CD4-positive, alpha-beta memory T cell (primary cell): ENCODE measurements at regions not wholly inside any gene's neighbourhood (a gene's known extent, or its start where the extent isn't known, plus 50 kb on each side); places are given as distances from the start of the nearest gene placed in this dataset.

ENCODE experiments used
- CTCF ChIA-PET: fragments of 350-600 bp; sonication (Branson Sonifier 250); formaldehyde crosslinking; loops from one replicate; lab custom pipeline; 2021; ENCODE audit warnings: inconsistent platforms; ENCODE audit not compliant: partially characterized antibody; lab: Charles Lee
- POLR2A ChIA-PET: fragments of 350-600 bp; sonication (Branson Sonifier 250); formaldehyde crosslinking; loops from one replicate; lab custom pipeline; 2021; ENCODE audit not compliant: partially characterized antibody; lab: Charles Lee
- DNase-seq, 5 donors: peaks; one replicate each; pipeline versions ENCODE4 v3.0.0 to v3.0.0-alpha.2; 2020 to 2022; ENCODE audit warnings: mixed read lengths in 1 of 5
- H3K27ac ChIP-seq: one replicate; pipeline ENCODE4 v1.7.0; 2013; ENCODE audit warnings: low read depth, low read length
- H3K27me3 ChIP-seq: 2 replicates; pipeline ENCODE4 v1.7.0; 2013; ENCODE audit warnings: mild to moderate bottlenecking, low read length, moderate library complexity; ENCODE audit not compliant: insufficient read depth
- H3K36me3 ChIP-seq: 2 replicates; pipeline ENCODE4 v1.7.0; 2013; ENCODE audit warnings: mild to moderate bottlenecking, low read length, moderate library complexity; ENCODE audit not compliant: insufficient read depth
- H3K4me1 ChIP-seq: 2 replicates; pipeline ENCODE4 v1.7.0; 2013; ENCODE audit warnings: mild to moderate bottlenecking, low read length, moderate library complexity; ENCODE audit not compliant: insufficient read depth
- H3K4me3 ChIP-seq, 2 donors: one replicate each; pipeline ENCODE4 v1.7.0; 2013; ENCODE audit warnings: low read length in 2 of 2, mild to moderate bottlenecking in 1 of 2
- H3K9me3 ChIP-seq, 2 donors: one replicate each; pipeline ENCODE4 v1.7.0; 2013; ENCODE audit warnings: low read length in 2 of 2, control low read depth in 1 of 2; ENCODE audit not compliant: control insufficient read depth in 1 of 2
- H3K27ac Mint-ChIP-seq, 7 donors: one replicate each; pipeline ENCODE4 v1.8.0; 2020 to 2021; ENCODE audit warnings: mixed read lengths in 7 of 7, mild to moderate bottlenecking in 6 of 7, inconsistent platforms in 3 of 7, moderate library complexity in 3 of 7
- H3K27me3 Mint-ChIP-seq, 2 donors: one replicate each; pipeline ENCODE4 v1.8.0; 2020 to 2021; ENCODE audit warnings: mixed read lengths in 2 of 2
- H3K36me3 Mint-ChIP-seq, 2 donors: one replicate each; pipeline ENCODE4 v1.8.0; 2020 to 2021; ENCODE audit warnings: mixed read lengths in 2 of 2, inconsistent platforms in 1 of 2, mild to moderate bottlenecking in 1 of 2
- H3K4me1 Mint-ChIP-seq, 4 donors: one replicate each; pipeline ENCODE4 v1.8.0; 2020 to 2021; ENCODE audit warnings: mixed read lengths in 4 of 4, mild to moderate bottlenecking in 1 of 4
- H3K4me3 Mint-ChIP-seq, 8 donors: one replicate each; pipeline ENCODE4 v1.8.0; 2020 to 2021; ENCODE audit warnings: mixed read lengths in 8 of 8, mild to moderate bottlenecking in 7 of 8, moderate library complexity in 6 of 8, inconsistent platforms in 3 of 8
- H3K9me3 Mint-ChIP-seq, 8 donors: one replicate each; pipeline ENCODE4 v1.8.0; 2020 to 2021; ENCODE audit warnings: mixed read lengths in 8 of 8, mild to moderate bottlenecking in 5 of 8, inconsistent platforms in 3 of 8, moderate library complexity in 1 of 8
- intact Hi-C: fragments of 100-400 bp; cut with micrococcal nuclease; formaldehyde crosslinking; loops from one replicate; pipeline ENCODE4 v1.15.1; 2023

DNA sequence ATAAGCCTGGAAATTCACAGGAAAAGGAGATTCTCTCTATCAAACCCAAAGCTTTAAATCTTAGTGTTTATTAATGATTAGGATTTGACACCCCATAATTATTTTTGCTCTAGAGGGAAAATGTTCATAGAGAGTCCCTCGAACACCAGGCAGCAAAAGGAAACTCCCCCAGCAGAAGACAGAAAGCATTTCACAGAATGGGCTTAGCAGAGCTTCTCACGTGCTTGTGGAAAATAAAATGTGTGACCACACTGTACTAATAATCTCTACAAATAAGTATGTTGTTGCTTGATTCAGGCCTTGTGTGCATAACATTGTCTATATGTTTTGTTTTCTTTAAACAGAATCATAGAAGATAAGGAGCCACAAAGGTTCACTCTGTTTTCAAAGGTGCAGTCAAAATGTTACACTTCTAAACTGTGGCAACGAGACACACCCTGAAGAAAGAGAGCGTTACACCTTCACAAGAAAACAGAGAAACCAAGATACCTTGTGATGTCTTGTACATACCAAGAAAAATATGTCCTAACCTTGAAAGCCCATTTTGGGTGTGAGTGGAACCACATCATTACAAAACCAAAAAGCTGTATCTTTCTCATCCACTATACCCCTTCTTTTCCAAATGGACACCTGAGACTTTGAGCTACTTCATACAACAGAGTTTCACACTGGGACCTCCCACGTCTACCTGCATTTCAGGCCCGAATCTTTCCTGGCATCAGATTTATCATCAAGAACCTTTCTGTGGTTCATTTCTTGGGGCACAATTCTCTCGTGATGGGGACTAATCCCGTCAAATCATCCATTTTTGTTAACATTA lies 282.5 kb downstream of the ETS1 start:
- Histone ChIP-seq H3K4me3 (no peak overlapping the region), H3K9me3 (no peaks in the 10 kb centered on the region), H3K36me3 (no peaks in the 10 kb centered on the region), H3K4me1 (peaks cover 97% of the 10 kb centered on the region), H3K27me3 (no peaks in the 10 kb centered on the region), H3K27ac (peak overlapping the region; percentile 93)
- H3K4me1 Mint-ChIP-seq, result peaks cover 64 to 97% (median 85%) of the 10 kb centered on the region in 4 donors
- no peaks in the 10 kb centered on the region for H3K27me3 Mint-ChIP-seq
- peak overlapping the region; percentile 4 to 95 (median 70) for H3K4me3 Mint-ChIP-seq
- CTCF ChIA-PET, result interaction anchor here (0.7 to 2.7 kb wide), 14 partner anchors 9 to 323 kb away, joined by 3 to 22 read pairs (median 3); no protein-coding TSS in a partner anchor
- intact Hi-C loops, result loop anchor here (1.0 kb wide), 1 partner anchor 13 kb away; no protein-coding TSS in a partner anchor
- H3K36me3 Mint-ChIP-seq, result peaks cover 2 to 5% of the 10 kb centered on the region in 2 donors
- peak overlapping the region; percentile 95 to 100 (median 98) for H3K27ac Mint-ChIP-seq
- POLR2A ChIA-PET, result interaction anchor here (0.6 to 6.5 kb wide), 49 partner anchors 8 to 526 kb away, joined by 3 to 185 read pairs (median 6); no protein-coding TSS in a partner anchor
- H3K9me3 Mint-ChIP-seq, result peaks cover 0 to 2% (median 0%) of the 10 kb centered on the region in 8 donors
- peak; percentile 55 to 83 (median 80) for DNase-seq

DNA sequence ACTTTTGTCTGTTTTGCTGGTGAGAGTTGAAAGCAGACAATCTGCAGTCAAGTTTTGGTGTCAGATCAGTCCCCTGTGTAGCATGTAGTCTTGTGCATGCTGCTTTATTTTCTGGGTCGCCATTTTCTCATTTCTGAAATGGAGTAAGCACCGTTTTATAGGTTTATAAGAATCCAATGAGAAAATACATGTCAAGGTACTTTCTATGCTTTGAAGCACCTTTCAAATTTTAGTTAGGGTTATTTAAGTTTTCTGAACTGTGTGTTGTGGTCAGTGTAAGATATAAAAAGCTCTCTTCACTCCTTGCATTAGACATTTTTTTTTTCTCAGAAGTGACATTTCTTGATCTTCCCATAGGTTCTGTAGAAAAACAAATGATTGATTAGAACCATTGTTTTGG lies 283.2 kb downstream of the ETS1 start:
- ChIA-PET CTCF (interaction anchor here (1.0 to 2.7 kb wide), 6 partner anchors 13 to 320 kb away, joined by 3 to 22 read pairs (median 8); no protein-coding TSS in a partner anchor), POLR2A (interaction anchor here (0.6 to 6.5 kb wide), 35 partner anchors 7 to 526 kb away, joined by 3 to 185 read pairs (median 7); no protein-coding TSS in a partner anchor)
- no peaks in the 10 kb centered on the region for H3K9me3 ChIP-seq
- no peaks in the 10 kb centered on the region for H3K27me3 ChIP-seq
- H3K4me3 Mint-ChIP-seq, result peak overlapping the region in 7 of 8 donors; percentile 40 to 95 (median 74)
- H3K27ac ChIP-seq, result peak overlapping the region; percentile 93
- intact Hi-C loops, result no loop called here
- no peaks in the 10 kb centered on the region for H3K36me3 ChIP-seq
- H3K4me3 ChIP-seq, result no peak overlapping the region
- H3K27me3 Mint-ChIP-seq, result no peaks in the 10 kb centered on the region
- peaks cover 66 to 97% (median 85%) of the 10 kb centered on the region in 4 donors for H3K4me1 Mint-ChIP-seq
- peaks cover 97% of the 10 kb centered on the region for H3K4me1 ChIP-seq
- peaks cover 3 to 7% of the 10 kb centered on the region in 2 donors for H3K36me3 Mint-ChIP-seq
- DNase-seq, result no peak
- H3K27ac Mint-ChIP-seq, result peak overlapping the region; percentile 95 to 100 (median 98)
- H3K9me3 Mint-ChIP-seq, result peaks cover 0 to 2% (median 0%) of the 10 kb centered on the region in 8 donors

DNA sequence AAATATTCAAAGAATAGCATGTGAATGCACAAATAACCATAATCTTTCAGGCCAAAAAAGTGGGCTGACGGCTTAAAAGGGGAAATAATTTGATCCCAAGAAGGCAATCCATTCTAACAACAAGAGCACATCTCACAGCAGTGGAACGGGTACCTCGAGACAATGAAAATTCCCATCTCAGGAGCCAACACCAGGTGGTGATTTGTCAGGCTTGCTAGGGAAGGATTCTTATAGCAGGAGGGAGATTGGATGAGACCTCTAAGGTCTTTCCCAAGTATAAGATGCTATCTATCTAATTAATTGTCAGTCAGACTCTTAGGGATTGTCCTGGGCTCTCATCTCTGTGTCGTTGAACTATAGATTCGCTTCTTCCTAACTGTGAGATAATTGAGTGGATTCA lies 284.0 kb downstream of the ETS1 start:
- Histone ChIP-seq H3K9me3 (no peaks in the 10 kb centered on the region), H3K4me3 (peak overlapping the region in 1 of 2 donors; percentile 1), H3K27ac (peak overlapping the region; percentile 93), H3K27me3 (no peaks in the 10 kb centered on the region), H3K4me1 (peaks cover 98% of the 10 kb centered on the region), H3K36me3 (no peaks in the 10 kb centered on the region)
- Mint-ChIP-seq H3K27me3 (no peaks in the 10 kb centered on the region), H3K4me3 (peak overlapping the region in 7 of 8 donors; percentile 57 to 95 (median 90)), H3K9me3 (peaks cover 0 to 2% (median 0%) of the 10 kb centered on the region in 8 donors), H3K27ac (peak overlapping the region; percentile 95 to 100 (median 98)), H3K36me3 (peaks cover 3 to 13% of the 10 kb centered on the region in 2 donors), H3K4me1 (peaks cover 68 to 97% (median 86%) of the 10 kb centered on the region in 4 donors)
- ChIA-PET CTCF (interaction anchor here (0.6 to 7.3 kb wide), 22 partner anchors 8 to 327 kb away, joined by 3 to 76 read pairs (median 5); no protein-coding TSS in a partner anchor), POLR2A (interaction anchor here (0.7 to 21.5 kb wide), 25 partner anchors 9 to 390 kb away, joined by 3 to 888 read pairs (median 12); partner anchors contain the start of gene FLI1)
- intact Hi-C loops, result no loop called here
- peak in 1 of 5 donors; percentile 39 for DNase-seq

DNA sequence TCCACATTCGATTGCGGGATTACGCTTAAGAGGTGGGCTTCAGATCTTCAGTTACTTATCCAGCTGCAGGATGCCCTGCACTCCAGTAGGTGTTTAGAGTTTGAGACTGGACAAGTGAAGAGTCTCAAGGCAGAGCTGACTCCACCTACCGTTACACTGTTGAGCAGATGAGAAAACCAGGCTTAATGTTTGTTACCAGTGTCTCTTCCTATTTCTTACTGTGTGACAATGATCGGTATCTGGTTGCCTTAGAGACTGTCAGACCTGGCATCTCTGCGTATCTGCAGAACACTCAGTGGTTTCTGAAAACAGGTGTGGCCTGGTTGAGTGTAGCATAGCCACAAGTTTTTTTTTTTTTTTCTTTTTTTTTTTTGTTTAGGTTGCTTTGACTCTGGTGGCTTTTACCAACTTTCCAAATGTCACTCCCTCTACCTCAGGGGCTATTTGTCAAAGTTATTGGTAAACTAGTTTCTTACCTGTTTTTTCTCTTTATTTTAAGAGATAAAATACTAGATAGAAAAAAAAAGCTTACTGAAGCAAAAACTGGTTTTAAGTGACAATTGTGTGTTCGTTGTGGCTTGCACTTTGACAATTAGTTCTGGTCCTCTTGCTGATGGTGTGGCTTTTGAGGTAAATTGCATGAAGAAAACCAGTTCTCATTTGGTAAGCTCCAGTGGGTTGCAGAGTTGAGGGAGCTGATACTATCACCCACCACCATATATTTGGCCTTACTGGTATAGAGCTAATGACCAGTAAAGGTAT lies 284.8 kb downstream of the ETS1 start:
- peak; percentile 88 to 96 (median 94) for DNase-seq
- Mint-ChIP-seq H3K4me3 (peak overlapping the region; percentile 90 to 95 (median 92)), H3K9me3 (peaks cover 0 to 2% (median 0%) of the 10 kb centered on the region in 8 donors), H3K4me1 (peaks cover 72 to 97% (median 86%) of the 10 kb centered on the region in 4 donors), H3K36me3 (peaks cover 3 to 13% of the 10 kb centered on the region in 2 donors), H3K27ac (peak overlapping the region; percentile 95 to 100 (median 98)), H3K27me3 (no peaks in the 10 kb centered on the region)
- POLR2A ChIA-PET, result interaction anchor here (0.6 to 21.5 kb wide), 39 partner anchors 9 to 473 kb away, joined by 3 to 888 read pairs (median 6); partner anchors contain the start of gene FLI1
- Histone ChIP-seq H3K36me3 (no peaks in the 10 kb centered on the region), H3K27me3 (no peaks in the 10 kb centered on the region), H3K4me3 (peak overlapping the region; percentile 54 to 77), H3K4me1 (peaks cover 98% of the 10 kb centered on the region), H3K9me3 (no peaks in the 10 kb centered on the region), H3K27ac (peak overlapping the region; percentile 93)
- intact Hi-C loops, result loop anchor here (1.0 kb wide), 6 partner anchors 12 to 328 kb away; no protein-coding TSS in a partner anchor
- CTCF ChIA-PET, result interaction anchor here (0.6 to 7.3 kb wide), 30 partner anchors 8 to 328 kb away, joined by 3 to 76 read pairs (median 4); no protein-coding TSS in a partner anchor

DNA sequence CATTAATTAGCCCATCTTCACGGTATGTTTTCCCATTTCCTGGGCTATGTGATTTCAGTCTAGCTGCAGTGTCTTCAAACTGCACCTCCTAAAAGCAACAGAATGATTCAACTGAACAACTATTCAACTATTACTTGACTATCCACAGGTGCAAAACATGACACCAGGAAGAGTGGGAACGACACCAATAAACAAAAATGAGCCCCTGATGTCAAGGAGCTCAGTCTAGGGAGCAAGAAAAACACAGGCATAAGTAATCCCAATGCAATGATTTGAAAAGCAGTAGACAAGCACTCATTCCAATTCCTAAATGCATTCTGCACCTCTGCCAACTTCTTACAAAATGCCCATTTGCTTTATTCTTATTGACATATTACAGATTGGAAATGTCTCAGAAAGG lies 285.6 kb downstream of the ETS1 start:
- DNase-seq, result no peak
- CTCF ChIA-PET, result interaction anchor here (0.9 to 7.3 kb wide), 22 partner anchors 9 to 330 kb away, joined by 3 to 76 read pairs (median 4); no protein-coding TSS in a partner anchor

DNA sequence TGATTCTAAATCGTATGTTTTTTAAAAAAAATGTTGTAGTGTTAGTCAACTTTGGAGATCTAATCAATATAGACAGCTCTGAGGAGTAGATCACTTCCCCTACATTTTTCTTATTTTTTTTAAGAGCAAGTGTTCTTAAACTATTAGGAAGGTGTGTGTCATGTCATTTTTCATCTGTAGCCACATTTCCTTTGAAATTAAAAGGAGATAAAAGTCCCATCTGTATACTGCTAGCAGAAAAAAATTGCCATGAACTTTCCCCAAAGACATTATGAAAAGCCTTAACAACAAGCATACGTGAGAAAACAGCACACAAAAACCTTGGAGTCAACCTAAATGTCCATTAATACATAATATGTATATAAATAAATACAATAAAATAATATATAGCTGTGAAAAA lies 286.6 kb downstream of the ETS1 start:
- Histone ChIP-seq H3K9me3 (no peaks in the 10 kb centered on the region), H3K27me3 (no peaks in the 10 kb centered on the region), H3K27ac (peak overlapping the region; percentile 93), H3K4me1 (peaks cover 98% of the 10 kb centered on the region), H3K36me3 (no peaks in the 10 kb centered on the region), H3K4me3 (no peak overlapping the region)
- no peaks in the 10 kb centered on the region for H3K27me3 Mint-ChIP-seq
- intact Hi-C loops, result no loop called here
- H3K4me3 Mint-ChIP-seq, result peak overlapping the region; percentile 43 to 93 (median 70)
- H3K27ac Mint-ChIP-seq, result peak overlapping the region; percentile 91 to 100 (median 98)
- H3K4me1 Mint-ChIP-seq, result peaks cover 80 to 98% (median 88%) of the 10 kb centered on the region in 4 donors
- peaks cover 3 to 15% of the 10 kb centered on the region in 2 donors for H3K36me3 Mint-ChIP-seq
- DNase-seq, result peak in 4 of 5 donors; percentile 40 to 59 (median 48)
- peaks cover 0 to 4% (median 0%) of the 10 kb centered on the region in 8 donors for H3K9me3 Mint-ChIP-seq
- POLR2A ChIA-PET, result interaction anchor here (0.8 to 21.5 kb wide), 15 partner anchors 10 to 393 kb away, joined by 3 to 888 read pairs (median 42); partner anchors contain the start of gene FLI1
- CTCF ChIA-PET, result interaction anchor here (1.0 to 7.3 kb wide), 13 partner anchors 10 to 330 kb away, joined by 3 to 76 read pairs (median 13); no protein-coding TSS in a partner anchor

More for the DNA sequence above, 285.6 kb downstream of the ETS1 start:
- Mint-ChIP-seq H3K9me3 (peaks cover 0 to 2% (median 0%) of the 10 kb centered on the region in 8 donors), H3K4me3 (peak overlapping the region; percentile 90 to 95 (median 92)), H3K27me3 (no peaks in the 10 kb centered on the region), H3K36me3 (peaks cover 3 to 15% of the 10 kb centered on the region in 2 donors), H3K27ac (peak overlapping the region; percentile 95 to 100 (median 98)), H3K4me1 (peaks cover 80 to 100% (median 90%) of the 10 kb centered on the region in 4 donors)
- Histone ChIP-seq H3K9me3 (no peaks in the 10 kb centered on the region), H3K4me1 (peaks cover 98% of the 10 kb centered on the region), H3K36me3 (no peaks in the 10 kb centered on the region), H3K27ac (peak overlapping the region; percentile 93), H3K27me3 (no peaks in the 10 kb centered on the region), H3K4me3 (peak overlapping the region; percentile 54 to 77)
- intact Hi-C loops, result loop anchor here (1.0 kb wide), 6 partner anchors 11 to 329 kb away; no protein-coding TSS in a partner anchor
- POLR2A ChIA-PET, result interaction anchor here (0.7 to 21.5 kb wide), 33 partner anchors 8 to 474 kb away, joined by 3 to 888 read pairs (median 8); partner anchors contain the start of gene FLI1
